WTC11 (cell line): ENCODE measurements at regions not wholly inside any gene's neighbourhood (a gene's known extent, or its start where the extent isn't known, plus 50 kb on each side); places are given as distances from the start of the nearest gene placed in this dataset.

ENCODE experiments used
- ATAC-seq: fragments of 200-7000 bp; cut with Tn5 transposase; 2 replicates; pipeline ENCODE4 v1.10.0; 2021; ENCODE audit warnings: mild to moderate bottlenecking, moderate library complexity
- CTCF ChIA-PET: fragments of 300-600 bp; sonication (Branson Sonifier 250); formaldehyde crosslinking; loops from one replicate; lab custom pipeline; 2021; ENCODE audit warnings: antibody characterized with exemption; lab: Charles Lee
- POLR2A ChIA-PET: fragments of 350-600 bp; sonication (Branson Sonifier 250); formaldehyde crosslinking; loops from one replicate; lab custom pipeline; 2021; ENCODE audit warnings: antibody characterized with exemption; lab: Charles Lee
- DNase-seq: peaks from one replicate; pipeline ENCODE4 v3.0.0; 2021; ENCODE audit warnings: low spot score
- H3K27ac Mint-ChIP-seq: 2 replicates; pipeline ENCODE4 v1.8.0; 2021; ENCODE audit warnings: mixed read lengths
- H3K27me3 Mint-ChIP-seq: 2 replicates; pipeline ENCODE4 v1.8.0; 2021; ENCODE audit warnings: low read depth, mild to moderate bottlenecking, moderate library complexity, mixed read lengths
- H3K36me3 Mint-ChIP-seq: 2 replicates; pipeline ENCODE4 v1.8.0; 2021; ENCODE audit warnings: mixed read lengths
- H3K4me1 Mint-ChIP-seq: 2 replicates; pipeline ENCODE4 v1.8.0; 2022; ENCODE audit warnings: mixed read lengths
- H3K4me3 Mint-ChIP-seq: 2 replicates; pipeline ENCODE4 v1.8.0; 2021; ENCODE audit warnings: mild to moderate bottlenecking, moderate library complexity, mixed read lengths
- H3K9me3 Mint-ChIP-seq: 2 replicates; pipeline ENCODE4 v1.8.0; 2021; ENCODE audit warnings: mixed read lengths
- AFF4 ChIP-seq: sonication (generic); formaldehyde crosslinking; IDR thresholded peaks from 2 replicates; pipeline ENCODE4 v1.8.1; 2023; ENCODE audit warnings: mild to moderate bottlenecking, missing genetic modification reagents, borderline replicate concordance
- AR ChIP-seq: fragments of 250-450 bp; sonication (Bioruptor Pico); IDR thresholded peaks from 2 replicates; pipeline ENCODE4 v1.9.0; 2021; ENCODE audit warnings: mild to moderate bottlenecking
- ATF2 ChIP-seq: sonication (generic); formaldehyde crosslinking; IDR thresholded peaks from 2 replicates; pipeline ENCODE4 v1.8.1; 2022; ENCODE audit warnings: low read depth, missing genetic modification reagents, borderline replicate concordance
- FOXP4 ChIP-seq: sonication (generic); formaldehyde crosslinking; IDR thresholded peaks from 2 replicates; pipeline ENCODE4 v1.8.0; 2022; ENCODE audit warnings: mild to moderate bottlenecking, missing genetic modification reagents
- MAX ChIP-seq: sonication (generic); formaldehyde crosslinking; IDR thresholded peaks from 2 replicates; pipeline ENCODE4 v1.8.0; 2022; ENCODE audit warnings: mild to moderate bottlenecking, missing genetic modification reagents
- MXD4 ChIP-seq: fragments of 250-450 bp; sonication (Bioruptor Pico); IDR thresholded peaks from 2 replicates; pipeline ENCODE4 v1.8.0; 2021; ENCODE audit warnings: mild to moderate bottlenecking, moderate library complexity, borderline replicate concordance
- NR3C1 ChIP-seq: sonication (generic); formaldehyde crosslinking; conservative IDR thresholded peaks from 2 replicates; pipeline ENCODE4 v1.8.1; 2023; ENCODE audit warnings: low read depth, mild to moderate bottlenecking, missing genetic modification reagents
- OVOL2 ChIP-seq: fragments of 250-450 bp; sonication (Bioruptor Pico); IDR thresholded peaks from 2 replicates; pipeline ENCODE4 v1.9.0; 2021; ENCODE audit warnings: mild to moderate bottlenecking, borderline replicate concordance
- RORB ChIP-seq: fragments of 250-450 bp; sonication (Bioruptor Pico); IDR thresholded peaks from 2 replicates; pipeline ENCODE4 v1.9.0; 2021; ENCODE audit warnings: mild to moderate bottlenecking
- SMAD4 ChIP-seq: sonication (generic); formaldehyde crosslinking; IDR thresholded peaks from 2 replicates; pipeline ENCODE4 v1.8.0; 2022; ENCODE audit warnings: mild to moderate bottlenecking, missing genetic modification reagents
- TEAD4 ChIP-seq: sonication (generic); formaldehyde crosslinking; IDR thresholded peaks from 2 replicates; pipeline ENCODE4 v1.8.0; 2022; ENCODE audit warnings: mild to moderate bottlenecking, missing genetic modification reagents
- ZBTB21 ChIP-seq: sonication (generic); formaldehyde crosslinking; IDR thresholded peaks from 2 replicates; pipeline ENCODE4 v1.8.1; 2023; ENCODE audit warnings: mild to moderate bottlenecking, missing genetic modification reagents, borderline replicate concordance
- ZNF281 ChIP-seq: sonication (generic); formaldehyde crosslinking; IDR thresholded peaks from 2 replicates; pipeline ENCODE4 v1.8.0; 2023; ENCODE audit warnings: mild to moderate bottlenecking, missing genetic modification reagents
- ZNF423 ChIP-seq: fragments of 250-450 bp; sonication (Bioruptor Pico); IDR thresholded peaks from 2 replicates; pipeline ENCODE4 v2.1.2; 2022; ENCODE audit warnings: mild to moderate bottlenecking, moderate library complexity
- ZNF532 ChIP-seq: fragments of 250-450 bp; sonication (Bioruptor Pico); IDR thresholded peaks from 2 replicates; pipeline ENCODE4 v1.9.0; 2021; ENCODE audit warnings: mild to moderate bottlenecking, borderline replicate concordance
- ZSCAN18 ChIP-seq: fragments of 250-450 bp; sonication (Bioruptor Pico); IDR thresholded peaks from 2 replicates; pipeline ENCODE4 v2.1.2; 2022; ENCODE audit warnings: mild to moderate bottlenecking, moderate library complexity

GRCh38 chr5:33114361-33114760 is 326.4 kb upstream of the TARS1 start:
- no peak overlapping the region for H3K4me3 Mint-ChIP-seq
- H3K36me3 Mint-ChIP-seq = peaks cover 4% of the 10 kb centered on the region
- no peak overlapping the region for H3K27ac Mint-ChIP-seq
- ChIA-PET CTCF (no interaction called here), POLR2A (no interaction called here)
- DNase-seq = no peak
- TF ChIP-seq SMAD4 (CRISPR knock-in tag) = no peak
- TF ChIP-seq TEAD4 = no peak
- TF ChIP-seq OVOL2 (CRISPR knock-in tag) = no peak
- no peak for TF ChIP-seq ATF2 (CRISPR knock-in tag)
- TF ChIP-seq MAX (CRISPR knock-in tag) = no peak
- TF ChIP-seq ZNF532 (CRISPR knock-in tag) = no peak
- no peak for TF ChIP-seq ZBTB21 (CRISPR knock-in tag)
- H3K27me3 Mint-ChIP-seq = no peaks in the 10 kb centered on the region; the same call in 1 of the 2 replicates
- H3K9me3 Mint-ChIP-seq = peaks cover 30% of the 10 kb centered on the region
- no peak for ATAC-seq
- no peaks in the 10 kb centered on the region for H3K4me1 Mint-ChIP-seq

- DNase-seq = no peak
- Mint-ChIP-seq H3K4me1 (no peaks in the 10 kb centered on the region), H3K27ac (no peak overlapping the region), H3K27me3 (no peaks in the 10 kb centered on the region; the same call in 1 of the 2 replicates), H3K9me3 (peaks cover 20% of the 10 kb centered on the region), H3K4me3 (no peak overlapping the region), H3K36me3 (no peaks in the 10 kb centered on the region)
- no peak for ATAC-seq
- ChIA-PET POLR2A (no interaction called here), CTCF (no interaction called here)
- TF ChIP-seq MXD4 (CRISPR knock-in tag) = no peak
- TF ChIP-seq FOXP4 (CRISPR knock-in tag) = no peak
- no peak for TF ChIP-seq NR3C1 (CRISPR knock-in tag)
- no peak for TF ChIP-seq ZNF281 (CRISPR knock-in tag)
- TF ChIP-seq RORB (CRISPR knock-in tag) = no peak
- TF ChIP-seq AFF4 (CRISPR knock-in tag) = no peak
- no peak for TF ChIP-seq AR
- TF ChIP-seq ZNF423 = no peak
- TF ChIP-seq ZSCAN18 (CRISPR knock-in tag) = no peak
Measured at GRCh38 chr5:33115467-33115866, 325.3 kb upstream of the TARS1 start.
